ENCODE measurements at regions not wholly inside any gene's neighbourhood (a gene's known extent, or its start where the extent isn't known, plus 50 kb on each side); places are given as distances from the start of the nearest gene placed in this dataset.
A peak's percentile ranks its signal among the peaks of the same experiment; 100 is the strongest.

- no peak overlapping the region for H2BK5ac ChIP-seq (ENCODE audit: low read depth, low read length, poor library complexity, severe bottlenecking)
- no peak for DNase-seq
- no peaks in the 10 kb centered on the region for H4K20me1 ChIP-seq (ENCODE audit: insufficient read depth, low read length)
- no peak overlapping the region for H2BK20ac ChIP-seq (ENCODE audit: low read depth, low read length)
- H3K27ac ChIP-seq (ENCODE audit: insufficient read depth, low read length), result no peak overlapping the region
- no peaks in the 10 kb centered on the region for H3K79me1 ChIP-seq (ENCODE audit: low read depth in 1 of 2, low read length in 2 of 2)
- intact Hi-C loops (cut with micrococcal nuclease), result no loop called here
- TF ChIP-seq MXI1 (IDR thresholded peaks at IDR 0.05; ENCODE audit: borderline replicate concordance, low read depth, low read length) (no peak), CEBPB (IDR thresholded peaks at IDR 0.05; ENCODE audit: low read depth, low read length) (no peak), RFX5 (IDR thresholded peaks at IDR 0.05; ENCODE audit: low read depth, low read length) (no peak), MAFK (IDR thresholded peaks at IDR 0.05; ENCODE audit: low read depth, low read length) (0 out of 2 replicates have a peak, but pooled peaks have one; percentile 30), RCOR1 (IDR thresholded peaks at IDR 0.05; ENCODE audit: insufficient replicate concordance, low read length) (no peak), NFE2L2 (IDR thresholded peaks at IDR 0.05; ENCODE audit: low read depth, low read length) (peak; percentile 76)
- no peak overlapping the region for H3K4me2 ChIP-seq (ENCODE audit: low read depth, low read length)
- H3K4ac ChIP-seq (ENCODE audit: low read depth, low read length), result no peak overlapping the region
- no peak overlapping the region for H4K5ac ChIP-seq (ENCODE audit: low read depth, low read length)
- H2AFZ ChIP-seq (replicated peaks; ENCODE audit: low read length, poor library complexity), result no peak overlapping the region
- no peaks in the 10 kb centered on the region for H3K27me3 ChIP-seq (ENCODE audit: control insufficient read depth, insufficient read depth, low read length)
- H3K18ac ChIP-seq (ENCODE audit: low read depth, low read length), result no peak overlapping the region
- WGBS, 2 experiments (ENCODE audit: extremely low coverage in 2 of 2, insufficient read length in 1 of 2), result no CpG with 5 or more reads among the region's 2 CpGs
- no peak overlapping the region for H3K56ac ChIP-seq (ENCODE audit: extremely low read depth, insufficient read depth, low read length)
- no peak overlapping the region for H3K4me3 ChIP-seq (ENCODE audit: insufficient read depth, low read depth, low read length)
- no peaks in the 10 kb centered on the region for H3K9me1 ChIP-seq (ENCODE audit: insufficient read depth, low read length)
- BruUV-seq (replicated peaks), result no TSS peak
- H2BK120ac ChIP-seq (ENCODE audit: low read depth, low read length), result no peak overlapping the region
- H3K36me3 ChIP-seq (ENCODE audit: control insufficient read depth, insufficient read depth, low read length), result no peaks in the 10 kb centered on the region
- ChIA-PET POLR2A (ENCODE audit: unreplicated experiment) (no interaction called here), CTCF (no interaction called here)
- no peak overlapping the region for H2AK5ac ChIP-seq (ENCODE audit: low read depth, low read length)
- dilution Hi-C loops (cut with HindIII; ENCODE audit: low sequenced_read_pairs, unreplicated experiment), result no loop called here
- H2BK15ac ChIP-seq (ENCODE audit: low read depth, low read length), result no peak overlapping the region
- in situ Hi-C loops (cut with MboI; ENCODE audit: low sequenced_read_pairs), result no loop called here
- no peaks in the 10 kb centered on the region for H3K9me3 ChIP-seq (ENCODE audit: control insufficient read depth, insufficient read depth, low read length)
- no peak overlapping the region for H4K8ac ChIP-seq (ENCODE audit: low read depth in 2 of 2, low read length in 2 of 2)
- H3K14ac ChIP-seq (replicated peaks; ENCODE audit: low read depth, low read length), result no peak overlapping the region
- no peak overlapping the region for H2AK9ac ChIP-seq (replicated peaks; ENCODE audit: low read depth, low read length, poor library complexity)
- H3K9ac ChIP-seq (ENCODE audit: low read depth, low read length), result no peak overlapping the region
- no peak overlapping the region for H4K91ac ChIP-seq (ENCODE audit: insufficient read depth, low read depth, low read length)
- ATAC-seq (ENCODE audit: low read depth), result no peak
- no peaks in the 10 kb centered on the region for H3K4me1 ChIP-seq (ENCODE audit: control insufficient read depth, insufficient read depth, low read length)
- no peak overlapping the region for H3K23ac ChIP-seq (ENCODE audit: low read depth, low read length)
Observed at GRCh38 chr1:112099979-112100378, 110.5 kb upstream of the KCND3 start.
